Cerebellar cortex (tissue), 1 donor: ENCODE measurements at regions not wholly inside any gene's neighbourhood (a gene's known extent, or its start where the extent isn't known, plus 50 kb on each side); places are given as distances from the start of the nearest gene placed in this dataset.

Experiments
- DNase-seq: peaks from one replicate; pipeline ENCODE4 v3.0.0-alpha.2; 2015; ENCODE audit warnings: low spot score

DNA sequence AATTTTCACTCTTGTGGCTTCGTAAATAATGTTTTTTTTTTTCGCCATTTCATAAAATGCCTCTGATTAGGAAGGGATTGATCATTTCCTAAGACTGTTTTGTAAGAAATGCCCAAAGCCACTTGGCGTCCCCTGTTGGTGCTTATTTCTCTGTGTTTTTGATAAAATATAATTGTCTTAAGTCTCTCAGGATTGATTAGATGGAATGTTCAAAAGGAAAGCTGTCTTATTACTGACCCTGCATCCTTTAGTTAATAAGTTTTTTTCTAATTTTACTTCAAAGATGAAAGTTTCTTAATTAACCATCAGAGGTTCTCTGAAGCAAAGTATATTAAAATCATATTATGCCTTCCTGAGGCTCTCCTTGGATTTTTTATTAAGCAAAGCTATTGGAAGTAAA, 624.3 kb upstream of the TENM4 start:
- no peak for DNase-seq

DNA sequence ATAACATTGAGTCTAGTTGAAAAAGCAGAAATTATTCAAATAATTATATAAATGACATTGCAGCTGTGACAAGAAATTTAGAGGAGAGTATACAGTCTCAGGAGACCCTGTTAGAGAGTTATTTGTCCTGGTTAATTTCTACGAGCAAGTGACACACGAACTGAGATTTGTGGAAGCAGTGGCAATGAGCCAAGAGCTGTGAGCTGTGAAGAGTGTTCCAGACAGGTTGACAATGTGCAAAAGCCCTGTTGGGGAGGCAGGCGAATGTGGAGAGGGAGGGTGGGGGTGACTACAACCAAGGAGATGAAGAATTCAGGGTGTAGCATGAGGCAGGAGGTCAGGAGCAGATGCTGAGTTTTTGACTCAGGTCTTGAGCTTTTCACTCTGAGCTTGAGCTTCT, 620.2 kb upstream of the TENM4 start:
- no peak for DNase-seq

DNA sequence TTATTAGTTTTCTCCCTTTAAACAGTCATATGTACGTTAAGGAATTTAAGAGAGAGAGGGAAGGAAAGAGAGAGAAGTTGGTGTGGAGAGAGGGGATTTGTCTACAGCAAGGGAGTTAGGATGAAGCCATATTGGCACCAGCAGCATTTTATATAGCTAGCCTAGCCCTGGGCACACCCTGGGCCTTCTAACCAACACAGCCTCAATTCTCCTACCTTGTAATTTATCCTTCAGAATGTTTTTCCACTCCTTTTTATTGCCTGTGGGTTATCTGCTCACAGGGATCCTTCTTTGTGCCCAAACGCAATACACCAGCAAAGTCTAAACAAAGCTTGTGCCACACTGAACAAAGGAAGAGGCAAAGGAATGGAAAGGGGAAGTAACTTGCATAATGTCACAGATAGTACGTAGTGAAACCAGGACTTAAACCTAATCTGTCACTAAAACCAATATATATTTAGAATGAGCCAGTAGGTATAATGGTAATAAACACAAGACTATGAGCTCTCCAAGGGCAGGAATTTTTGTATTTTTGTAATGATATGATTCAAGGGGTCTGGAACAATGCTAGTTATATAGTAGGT, 613.8 kb upstream of the TENM4 start:
- DNase-seq = no peak

DNA sequence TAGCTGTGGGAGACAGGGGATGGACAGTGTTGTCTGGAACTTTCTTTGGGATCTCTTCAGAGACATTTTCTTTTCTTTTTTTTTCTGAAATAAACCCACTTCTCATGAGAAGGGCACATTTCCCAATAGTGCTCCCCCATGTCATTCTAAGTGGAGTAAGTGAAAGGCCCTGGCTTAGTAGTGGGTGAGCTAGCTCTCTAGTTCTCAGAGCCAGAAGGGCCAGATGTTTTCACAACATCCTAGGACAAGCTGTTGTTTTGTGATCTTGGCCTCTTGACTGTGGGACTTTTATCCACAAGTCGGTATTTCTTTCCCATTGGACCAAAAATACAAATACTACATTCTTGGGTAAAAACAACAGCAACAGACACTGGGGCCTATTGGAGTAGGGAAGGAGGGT, 607.7 kb upstream of the TENM4 start:
- no peak for DNase-seq

DNA sequence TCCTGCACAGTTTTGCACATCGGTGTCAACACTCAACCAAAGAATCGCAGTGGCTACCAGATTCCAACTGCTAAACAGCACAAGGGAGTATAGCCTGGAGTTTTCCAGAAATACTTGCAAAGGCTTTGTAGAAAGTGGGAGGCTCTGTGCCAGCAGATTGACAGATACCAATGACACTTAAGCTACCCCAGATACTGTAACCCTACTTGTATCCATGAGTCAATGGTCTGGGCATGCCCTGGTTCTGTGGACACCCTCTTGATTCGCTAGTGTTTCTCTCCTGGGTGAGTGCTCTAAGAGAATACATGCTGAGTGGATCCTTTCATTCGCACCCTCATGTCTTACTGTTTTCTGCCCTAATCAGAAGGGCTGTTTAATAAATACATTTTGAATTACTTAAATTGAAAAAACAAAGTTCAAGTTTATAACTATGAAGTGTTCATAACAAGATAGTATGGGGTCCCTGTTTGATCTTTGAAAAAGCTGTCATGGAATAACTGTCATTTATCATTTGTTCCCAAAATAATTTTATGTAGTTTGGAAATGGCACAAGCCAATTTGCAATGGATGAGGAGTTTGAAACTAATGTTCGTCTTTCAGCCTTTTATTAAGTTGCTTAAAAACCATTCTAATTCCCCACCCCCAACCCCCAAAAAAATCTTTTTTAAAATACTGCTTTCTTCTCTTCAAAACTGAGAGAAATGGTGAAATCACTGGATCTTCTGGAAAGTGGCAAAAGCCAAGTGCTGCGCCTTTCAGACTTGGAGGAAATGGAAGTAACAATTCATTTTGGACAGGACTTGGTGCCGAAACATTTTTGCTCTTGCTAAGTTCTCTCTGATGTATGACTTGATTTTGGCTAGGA, 600.5 kb upstream of the TENM4 start:
- DNase-seq = no peak

DNA sequence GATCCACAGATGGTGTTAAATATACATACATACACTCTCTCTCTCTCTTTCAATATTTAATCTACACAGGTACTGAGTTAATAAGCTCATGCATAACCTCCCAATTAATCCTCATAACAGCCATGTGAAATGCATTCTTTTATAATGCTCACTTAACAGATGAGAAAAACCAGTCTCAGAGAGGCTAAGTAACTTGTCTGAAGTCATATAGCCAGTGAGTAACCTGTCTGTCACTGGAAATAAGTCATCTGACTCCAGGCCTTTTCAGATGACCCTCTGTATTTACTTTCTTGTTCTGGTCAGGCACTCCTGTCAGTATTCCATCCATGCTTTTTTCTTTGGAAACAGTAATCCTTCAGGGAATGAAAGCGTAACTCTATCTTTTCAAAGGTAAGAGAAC, 594.0 kb upstream of the TENM4 start:
- no peak for DNase-seq

DNA sequence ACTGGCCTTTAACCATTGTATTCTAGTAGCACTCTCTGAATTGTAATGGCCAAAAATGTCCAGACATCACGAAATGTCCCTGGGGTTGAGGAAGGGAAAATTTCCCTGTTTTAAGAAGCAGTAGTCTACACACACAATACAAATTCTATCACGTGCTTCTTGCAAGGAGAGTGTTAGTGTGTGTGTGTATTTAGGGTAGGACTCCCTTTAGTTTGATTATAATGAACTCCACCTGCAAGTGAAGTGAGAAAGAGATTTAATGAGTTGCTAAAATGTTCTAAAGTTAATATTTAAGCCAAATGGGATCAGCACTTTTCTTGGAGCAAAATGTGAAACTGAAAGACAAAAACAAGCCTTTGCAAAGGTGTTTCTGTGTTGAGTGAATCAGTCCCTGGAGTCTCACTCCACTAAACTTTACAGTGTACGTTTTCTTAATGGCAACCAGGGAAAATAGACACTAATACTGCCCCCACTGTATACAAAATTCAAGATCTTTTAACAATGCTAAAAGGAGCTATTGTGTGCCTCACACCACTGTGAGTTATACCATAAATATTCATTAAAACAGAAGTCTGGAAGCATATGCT, 590.3 kb upstream of the TENM4 start:
- DNase-seq = no peak

DNA sequence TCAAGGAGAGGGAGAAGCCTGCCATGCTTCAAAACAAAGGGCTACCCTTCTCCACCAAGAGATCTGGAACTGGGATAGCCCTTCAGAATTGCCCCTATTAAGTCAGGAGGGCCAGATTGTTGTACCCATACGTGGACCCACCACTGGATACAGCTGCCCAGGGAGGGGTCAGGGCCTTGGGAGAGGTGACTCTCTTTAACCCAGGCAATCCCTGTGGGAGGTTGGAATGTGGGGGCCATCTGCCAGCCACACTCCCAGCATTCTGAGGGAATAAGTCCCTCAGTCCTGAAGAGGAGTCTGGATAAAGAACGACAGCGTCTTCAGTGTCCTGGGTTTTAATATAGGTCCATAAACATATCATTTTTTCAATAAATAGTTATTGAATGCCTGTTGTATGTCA, 588.2 kb upstream of the TENM4 start:
- no peak for DNase-seq

DNA sequence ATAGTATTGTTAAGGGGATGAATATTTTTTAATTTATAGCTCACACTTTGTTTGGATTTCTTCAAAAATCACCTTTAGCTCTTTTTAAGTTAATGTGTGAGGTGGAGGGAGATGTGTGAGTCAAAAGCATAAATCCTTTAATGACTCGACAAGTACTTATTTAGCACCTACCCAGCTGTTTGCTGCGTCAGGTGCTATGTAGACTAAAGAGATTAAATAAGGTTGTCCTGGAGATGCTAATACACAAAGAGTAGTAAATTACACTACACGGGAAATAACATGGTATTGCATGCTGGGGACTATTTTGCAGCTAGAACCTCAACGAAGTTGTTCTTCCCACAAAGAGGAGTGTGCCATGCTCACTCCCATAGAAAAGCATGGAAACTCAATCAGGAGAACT, 583.3 kb upstream of the TENM4 start:
- DNase-seq = no peak

DNA sequence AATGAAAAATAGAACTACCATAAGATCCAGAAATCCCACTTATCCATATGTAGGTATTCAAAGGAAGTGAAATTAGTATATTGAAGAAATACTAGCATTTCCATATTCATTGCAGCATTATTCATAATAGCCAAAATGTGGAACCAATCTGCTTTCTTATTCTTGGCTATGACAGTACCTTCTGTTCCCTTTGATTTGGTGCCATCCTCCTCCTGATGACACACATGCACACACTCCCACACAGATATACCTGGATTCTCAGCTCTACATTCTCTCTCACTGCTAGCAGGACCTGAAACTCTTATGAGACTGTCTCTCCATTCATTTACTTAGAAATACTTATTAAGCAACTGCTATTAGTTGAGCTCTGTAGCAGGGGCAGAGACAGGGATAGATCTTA, 582.6 kb upstream of the TENM4 start:
- no peak for DNase-seq

DNA sequence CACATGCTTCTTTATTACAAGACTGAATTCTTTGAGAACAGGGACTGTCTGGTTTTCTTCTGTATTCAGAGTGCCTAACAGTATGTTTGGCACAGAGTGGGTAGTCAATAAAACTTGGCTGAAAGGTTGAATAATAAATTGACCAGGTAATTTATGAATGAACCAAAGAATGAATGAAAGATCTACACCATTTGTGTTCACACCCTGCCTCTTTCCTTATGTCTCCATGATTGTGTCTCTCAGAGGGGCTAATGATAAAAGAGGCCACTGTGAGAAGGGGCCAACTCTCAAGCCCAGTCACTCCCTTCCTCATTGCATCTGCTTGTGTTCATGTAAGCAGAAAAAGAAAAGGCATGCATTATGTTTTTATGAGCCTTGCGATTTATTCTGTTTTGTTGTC, 569.7 kb upstream of the TENM4 start:
- DNase-seq = no peak

DNA sequence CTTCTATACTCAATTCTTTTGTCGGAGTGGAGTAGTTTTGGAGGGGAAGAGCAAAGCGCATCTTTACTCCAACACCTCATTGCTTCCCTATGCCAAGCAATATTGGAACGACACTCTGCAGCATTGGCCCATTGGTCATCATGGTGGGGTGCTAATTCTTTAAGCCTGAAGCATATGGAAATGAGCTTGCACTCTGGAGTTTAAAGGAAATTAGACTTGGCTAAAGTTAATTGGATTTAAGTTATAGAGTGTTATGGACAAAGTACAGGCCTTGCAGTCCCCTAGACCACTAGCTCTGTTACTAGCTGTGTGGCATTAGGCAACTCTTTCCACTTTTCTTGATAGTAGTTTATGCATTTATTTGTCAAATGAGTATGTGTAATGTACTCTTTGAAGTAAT, 568.3 kb upstream of the TENM4 start:
- no peak for DNase-seq

DNA sequence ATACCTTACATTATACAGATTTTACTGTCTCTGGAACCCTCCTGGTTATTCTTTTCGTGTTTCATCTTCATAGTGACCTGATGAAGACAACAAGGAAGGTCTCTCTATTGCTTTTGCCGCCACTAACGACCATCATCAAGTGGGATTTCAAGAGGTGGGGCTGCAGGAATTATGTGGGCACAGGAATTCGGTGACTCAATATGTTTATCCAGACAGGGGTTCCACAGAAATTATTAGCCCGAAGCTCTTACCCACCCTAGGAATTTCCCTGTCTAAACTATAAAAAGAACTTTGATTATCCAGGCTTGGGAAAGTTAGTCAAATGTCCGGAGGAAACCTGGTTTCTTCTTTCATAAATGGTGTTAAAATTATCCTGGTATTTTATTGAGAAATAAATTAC, 566.8 kb upstream of the TENM4 start:
- no peak for DNase-seq

DNA sequence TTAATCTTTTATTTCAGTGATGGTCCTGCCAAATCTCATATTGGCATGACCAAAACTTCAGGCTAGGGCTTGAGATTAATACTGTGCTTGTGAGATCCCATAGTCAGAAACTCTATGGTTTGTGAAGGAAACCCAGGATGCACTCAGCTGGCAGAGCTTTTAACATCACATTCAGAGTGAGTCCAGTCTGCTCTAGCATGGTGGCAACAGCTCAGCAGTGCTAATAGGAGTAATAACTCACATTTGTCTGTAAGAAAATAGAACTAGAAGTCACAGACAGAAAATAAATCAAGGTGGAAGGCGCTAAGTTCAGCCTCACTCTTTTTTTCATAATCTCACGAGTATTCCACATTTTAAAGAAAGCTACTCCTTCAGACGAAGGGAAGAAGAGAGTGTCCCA, 549.3 kb upstream of the TENM4 start:
- DNase-seq = no peak

DNA sequence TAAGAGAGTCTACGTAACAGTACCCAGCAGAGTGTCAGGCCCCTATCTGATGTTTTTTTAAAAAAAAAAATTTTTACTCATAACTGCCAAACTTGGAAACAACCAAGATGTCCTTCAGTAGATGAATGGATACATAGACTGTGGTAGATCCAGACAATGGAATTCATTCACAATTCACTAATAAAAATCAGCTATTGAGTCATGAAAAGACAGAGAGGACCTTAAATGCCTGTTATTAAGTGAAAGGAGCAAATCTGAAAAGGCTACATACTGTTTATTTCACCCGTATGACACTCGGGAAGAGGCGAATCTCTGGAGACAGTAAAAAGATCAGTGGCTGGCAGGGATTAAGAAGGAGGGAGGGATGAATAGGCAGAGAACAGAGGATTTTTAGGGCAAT, 541.4 kb upstream of the TENM4 start:
- no peak for DNase-seq

DNA sequence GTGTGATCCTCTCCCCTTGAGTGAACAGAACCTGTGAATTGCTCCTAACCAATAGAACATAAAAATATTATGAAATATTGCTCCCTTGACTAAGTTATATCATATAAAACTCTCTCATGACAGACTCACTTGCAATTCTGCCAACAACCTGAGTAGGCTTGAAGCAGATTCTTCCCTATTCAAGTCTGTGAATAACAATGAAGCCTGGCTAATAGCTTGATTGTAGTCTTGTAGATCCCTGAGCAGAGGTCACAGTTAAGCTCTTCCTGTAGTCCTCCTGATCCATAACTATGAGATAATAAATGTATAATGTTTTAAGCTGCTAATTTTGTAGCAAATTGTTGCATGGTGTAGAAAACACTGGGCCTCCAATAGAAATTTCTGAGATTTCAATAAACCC, 540.1 kb upstream of the TENM4 start:
- no peak for DNase-seq

DNA sequence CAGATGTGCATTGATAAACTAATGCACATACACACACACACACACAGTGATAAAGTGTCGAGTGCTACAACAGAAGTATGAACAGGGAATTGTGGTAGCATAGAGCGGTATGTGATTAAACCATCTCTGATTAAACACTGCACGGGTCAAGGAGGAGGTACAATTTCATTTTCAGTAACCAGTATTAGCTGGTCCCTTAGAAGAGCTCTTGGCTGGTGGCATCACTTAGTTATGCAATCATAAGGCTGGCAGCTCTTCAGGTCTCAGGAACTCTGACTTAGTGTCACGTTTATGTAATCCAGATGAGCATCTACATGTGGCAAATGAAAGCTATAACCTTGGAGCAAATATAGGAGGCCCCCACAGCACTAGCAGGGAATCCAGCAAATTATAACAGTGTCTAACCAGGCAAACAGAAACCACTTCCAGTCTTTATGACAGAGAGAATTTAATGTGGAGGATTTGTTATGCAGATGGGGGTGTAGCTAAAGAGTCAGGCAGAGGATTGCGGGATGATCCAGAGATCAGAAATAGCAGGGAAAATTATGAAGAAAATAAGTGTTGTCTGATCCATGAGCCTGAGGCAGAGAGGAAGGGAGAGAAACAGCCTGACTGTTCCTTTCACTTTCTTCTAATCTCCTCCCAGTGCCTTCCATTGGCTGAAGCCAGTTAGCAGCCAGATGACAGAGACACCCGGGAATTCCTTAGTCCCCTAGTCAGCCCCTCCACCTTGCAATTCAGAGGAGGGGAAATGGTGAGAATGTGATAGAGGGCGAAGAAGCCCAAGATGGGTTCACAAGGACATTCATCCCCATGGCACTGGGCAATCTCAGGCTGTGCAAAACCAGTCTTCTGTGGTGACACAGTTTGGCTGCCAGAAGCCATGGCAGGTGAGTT, 533.1 kb upstream of the TENM4 start:
- DNase-seq = no peak

DNA sequence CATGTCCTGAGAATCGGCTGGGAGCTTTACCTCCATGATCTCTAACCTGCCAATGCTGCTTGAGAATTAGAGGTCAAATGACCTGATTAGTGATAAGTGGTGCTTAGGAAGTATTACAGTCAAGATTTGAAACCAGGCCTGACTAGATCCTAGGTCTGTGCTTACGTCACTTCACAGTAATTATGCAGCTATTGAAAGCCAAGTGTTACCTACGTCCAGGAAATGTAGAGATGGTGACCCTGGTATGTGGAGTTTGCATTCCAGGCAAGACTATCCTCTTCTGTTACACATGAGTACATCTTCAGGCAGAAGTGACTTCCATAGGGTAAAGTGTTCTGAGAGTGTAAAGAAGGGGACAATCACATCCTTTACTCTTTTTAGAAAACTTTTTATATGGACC, 530.4 kb upstream of the TENM4 start:
- no peak for DNase-seq

DNA sequence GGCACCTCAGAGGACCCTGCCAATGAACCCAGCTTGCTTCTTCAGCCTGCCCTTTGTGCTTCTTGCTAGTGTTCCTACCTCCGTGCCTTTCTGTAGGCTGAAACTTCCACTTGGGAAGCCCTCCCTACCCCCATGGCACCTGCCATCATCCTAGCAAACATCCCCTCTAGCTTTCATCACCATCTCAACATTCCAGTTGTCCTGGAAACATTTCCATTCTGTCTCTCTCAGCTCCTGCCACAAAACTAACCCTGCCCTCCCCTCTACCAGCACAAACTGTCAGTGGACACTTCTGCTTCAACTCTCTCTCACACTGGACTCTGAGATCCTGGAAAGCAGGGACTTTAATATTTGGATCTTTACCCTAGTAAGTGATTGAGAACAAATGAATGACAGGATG, 525.8 kb upstream of the TENM4 start:
- no peak for DNase-seq

DNA sequence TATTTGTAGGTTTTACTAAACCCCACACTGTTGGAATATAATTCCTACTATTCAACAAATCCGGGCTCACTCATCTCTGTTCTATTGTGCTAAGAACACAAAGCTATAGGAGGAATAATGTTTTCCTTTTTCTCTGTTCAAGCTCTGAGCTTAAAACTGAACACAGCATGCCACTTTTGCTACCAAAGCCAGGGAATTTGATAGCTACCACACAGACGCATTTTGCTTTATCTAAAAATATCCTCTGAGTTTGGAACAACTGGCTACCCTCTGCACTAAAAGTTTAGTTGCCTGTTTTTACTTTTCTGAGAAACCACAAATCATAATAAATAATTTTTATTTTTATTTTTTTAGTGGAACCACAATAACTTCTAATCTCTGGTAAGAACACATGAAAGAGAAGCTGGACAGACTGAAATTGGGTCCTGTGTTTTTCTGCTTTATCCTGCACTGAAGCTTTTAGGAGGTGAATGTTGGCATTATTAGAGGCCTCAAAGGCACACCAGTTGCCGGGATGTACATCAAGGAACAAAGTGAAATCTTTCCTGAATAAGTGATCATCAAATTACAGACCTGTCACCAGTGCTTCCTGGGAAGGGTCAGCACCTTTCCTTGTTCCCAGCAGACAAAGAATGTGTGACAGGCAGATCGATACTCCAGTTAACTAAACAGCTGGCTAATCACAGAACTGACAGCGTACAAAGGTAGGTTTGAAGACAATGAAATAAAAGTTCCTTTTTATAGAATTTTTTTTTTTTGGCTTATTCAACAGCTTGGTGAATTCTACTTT, 523.2 kb upstream of the TENM4 start:
- DNase-seq = no peak

DNA sequence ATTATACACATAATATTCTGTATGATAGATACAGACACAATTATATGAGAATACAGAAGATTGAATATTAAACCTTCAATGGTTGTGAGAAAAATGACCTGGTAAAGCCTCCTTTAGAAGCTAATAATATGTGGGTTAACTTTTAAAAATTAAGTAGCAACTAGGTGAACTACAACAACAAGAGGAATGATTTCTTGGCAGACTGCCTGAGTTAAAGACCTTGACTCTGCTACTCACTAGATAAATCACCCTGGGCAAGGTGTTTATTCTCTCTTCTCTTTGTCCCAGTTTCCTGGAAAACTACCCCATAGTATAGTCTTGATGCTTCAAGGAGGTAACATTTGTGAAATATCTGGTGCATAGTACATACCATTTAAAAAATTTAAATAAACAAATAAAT, 519.6 kb upstream of the TENM4 start:
- DNase-seq = no peak

DNA sequence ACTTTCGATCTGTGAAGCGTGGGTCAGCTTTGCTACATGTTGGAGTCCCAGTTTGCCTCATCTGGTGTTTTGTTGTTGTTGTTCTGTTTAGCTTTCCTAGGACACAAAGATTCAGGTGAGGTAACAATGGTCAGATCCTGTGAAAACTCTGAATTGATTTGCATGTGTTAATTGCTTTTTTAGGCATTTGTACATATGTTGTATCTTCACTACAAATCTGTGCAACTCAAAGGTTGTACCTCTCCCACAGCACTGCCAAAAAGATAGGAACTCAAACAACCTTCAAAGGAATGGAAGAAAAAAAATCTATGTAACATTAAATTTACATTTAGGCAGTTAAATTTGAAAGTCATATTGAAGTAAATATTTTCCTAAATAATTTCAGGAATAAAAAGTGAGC, 518.5 kb upstream of the TENM4 start:
- no peak for DNase-seq
